GM21381 (cell line): ENCODE measurements at regions not wholly inside any gene's neighbourhood (a gene's known extent, or its start where the extent isn't known, plus 50 kb on each side); places are given as distances from the start of the nearest gene placed in this dataset.
"Not testable (repeated sequence)": the region's sequence is repeated elsewhere in the genome, so short reads cannot be mapped to it uniquely, and the experiment has no call there.

ENCODE experiments used
- ATAC-seq: cut with Tn5 transposase; IDR thresholded peaks from one replicate; pipeline ENCODE4 v1.9.1; 2021; ENCODE audit warnings: mild to moderate bottlenecking, moderate library complexity; ENCODE audit not compliant: unreplicated experiment

- not testable (repeated sequence) for ATAC-seq
Observed at GRCh38 chr2:40676134-40676790, 224.4 kb upstream of the SLC8A1 start.

DNA sequence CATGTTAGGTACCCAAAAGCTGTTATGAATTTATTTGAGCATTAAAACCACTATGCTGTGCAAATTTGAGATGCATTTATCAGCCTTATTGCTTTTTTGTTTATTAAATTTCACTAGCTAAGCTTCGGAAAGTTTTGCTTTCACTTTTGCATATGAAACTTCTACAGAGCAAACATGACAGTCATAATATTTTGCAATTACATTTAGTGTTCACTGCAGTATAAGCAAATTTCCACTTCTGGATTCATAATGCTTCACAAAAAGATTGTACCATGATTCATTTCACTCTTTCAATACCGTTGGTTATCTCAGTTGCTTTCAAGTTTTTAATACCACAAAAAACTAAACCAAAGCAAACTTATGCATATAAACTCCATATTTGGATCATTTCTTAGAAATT lies 228.7 kb upstream of the SLC8A1 start:
- no peak for ATAC-seq

DNA sequence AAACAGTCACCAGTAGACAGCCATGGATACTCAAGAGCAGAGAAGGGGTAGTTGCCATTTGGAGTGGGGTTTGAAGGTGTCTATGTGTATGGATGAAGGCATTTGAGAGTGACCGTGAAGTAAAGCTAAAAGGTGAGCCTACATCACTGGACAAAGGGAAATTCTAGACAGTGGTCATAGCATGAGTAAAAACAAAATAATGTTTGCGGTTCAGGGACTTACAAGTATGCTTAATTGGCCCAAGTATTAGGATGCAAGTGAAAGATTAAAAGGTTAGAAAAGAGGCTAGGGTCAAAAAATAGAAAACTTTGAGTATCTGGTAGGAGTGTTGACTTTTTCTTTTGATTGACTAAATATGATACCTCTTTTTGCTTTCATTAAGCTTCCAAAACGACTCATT lies 238.1 kb upstream of the SLC8A1 start:
- no peak for ATAC-seq

DNA sequence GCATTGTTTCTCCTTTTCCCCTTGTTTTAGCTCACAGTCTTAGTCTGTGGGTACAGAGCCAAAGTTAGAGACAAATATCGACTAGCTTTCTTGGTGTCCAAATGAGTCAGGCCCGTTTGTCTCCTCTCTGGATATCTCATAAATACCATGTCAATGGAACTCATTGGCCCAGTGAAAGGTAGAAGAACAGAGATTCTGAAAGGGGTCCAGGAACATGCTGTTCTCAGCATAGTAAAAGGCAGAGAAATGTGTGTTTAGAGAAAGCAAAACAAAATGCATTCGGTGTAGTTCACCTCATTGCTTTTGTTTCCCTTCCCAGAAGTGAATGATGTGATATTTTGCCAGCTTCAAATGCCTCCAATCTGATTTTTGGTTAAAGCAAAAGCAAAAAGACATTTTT lies 238.6 kb upstream of the SLC8A1 start:
- no peak for ATAC-seq

GRCh38 chr2:40700231-40700954 lies 248.5 kb upstream of the SLC8A1 start:
- ATAC-seq: no peak

- not testable (repeated sequence) for ATAC-seq
Observed at GRCh38 chr2:40712197-40712894, 260.5 kb upstream of the SLC8A1 start.

GRCh38 chr2:40716879-40717278 lies 265.0 kb upstream of the SLC8A1 start:
- ATAC-seq: no peak

- no peak for ATAC-seq
Observed at GRCh38 chr2:40719414-40719813, 267.5 kb upstream of the SLC8A1 start.

- ATAC-seq: no peak
Observed at GRCh38 chr2:40721595-40721994, 269.7 kb upstream of the SLC8A1 start.

GRCh38 chr2:40723194-40723593 lies 271.3 kb upstream of the SLC8A1 start:
- no peak for ATAC-seq

GRCh38 chr2:40725040-40725439 lies 273.1 kb upstream of the SLC8A1 start:
- no peak for ATAC-seq

- no peak for ATAC-seq
Observed at GRCh38 chr2:40725950-40726349, 274.1 kb upstream of the SLC8A1 start.

- no peak for ATAC-seq
Observed at GRCh38 chr2:40734797-40735196, 282.9 kb upstream of the SLC8A1 start.

DNA sequence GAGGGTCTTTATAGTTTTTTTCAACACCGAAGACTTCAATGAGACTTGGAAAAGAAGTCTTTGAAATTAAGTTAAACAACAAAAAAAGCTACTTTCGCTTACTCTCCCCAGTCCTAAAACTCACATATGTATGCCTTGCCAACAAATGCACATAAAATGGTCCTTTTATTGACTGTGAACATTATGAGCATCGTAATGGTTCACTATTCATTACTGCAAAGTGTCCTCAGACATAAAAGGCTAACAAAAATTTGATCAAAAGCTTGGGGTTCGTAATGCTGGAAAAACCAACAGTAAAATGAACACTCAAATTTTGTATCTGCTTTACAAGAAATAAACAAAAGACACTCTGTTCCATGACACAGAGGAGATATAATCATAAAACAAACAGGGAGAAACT lies 285.3 kb upstream of the SLC8A1 start:
- no peak for ATAC-seq

DNA sequence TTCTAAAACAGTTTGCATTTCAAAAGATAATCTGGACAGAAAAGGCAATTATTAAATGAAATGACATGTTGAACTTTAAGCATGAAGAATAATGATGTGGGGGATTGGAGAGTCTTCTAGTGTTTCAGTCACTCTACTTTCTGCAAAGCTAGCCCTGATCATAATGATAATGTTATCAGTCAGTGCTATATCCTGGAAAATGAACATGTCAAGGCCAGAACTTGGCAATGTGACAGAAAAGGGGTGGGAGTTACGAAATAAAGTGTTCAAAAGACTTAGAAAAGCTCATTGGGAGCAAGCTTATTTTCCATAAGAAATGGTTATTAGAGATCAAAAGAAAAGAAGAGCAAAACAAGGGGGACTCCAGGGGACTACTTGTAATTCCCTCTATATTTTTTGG lies 288.5 kb upstream of the SLC8A1 start:
- ATAC-seq: no peak

DNA sequence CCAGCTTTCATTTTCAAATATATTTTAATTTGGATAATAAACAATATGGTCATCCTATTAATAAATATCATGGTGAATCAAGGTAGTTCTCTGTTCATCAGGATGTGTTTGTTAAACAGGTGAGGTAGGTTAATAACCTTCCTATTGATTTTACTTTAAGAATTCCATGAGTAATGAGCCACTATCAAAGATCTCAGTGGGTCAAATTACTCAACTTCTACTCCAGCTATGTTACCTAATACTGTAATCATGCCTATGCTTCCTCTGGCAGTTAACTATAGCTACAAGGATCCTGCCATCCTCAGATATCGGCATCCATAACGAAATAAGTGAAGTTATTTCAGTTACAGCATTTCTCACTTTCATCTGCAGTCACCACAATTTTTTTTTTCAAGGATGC lies 289.6 kb upstream of the SLC8A1 start:
- ATAC-seq: no peak

- no peak for ATAC-seq
Observed at GRCh38 chr2:40746191-40746590, 294.3 kb upstream of the SLC8A1 start.

DNA sequence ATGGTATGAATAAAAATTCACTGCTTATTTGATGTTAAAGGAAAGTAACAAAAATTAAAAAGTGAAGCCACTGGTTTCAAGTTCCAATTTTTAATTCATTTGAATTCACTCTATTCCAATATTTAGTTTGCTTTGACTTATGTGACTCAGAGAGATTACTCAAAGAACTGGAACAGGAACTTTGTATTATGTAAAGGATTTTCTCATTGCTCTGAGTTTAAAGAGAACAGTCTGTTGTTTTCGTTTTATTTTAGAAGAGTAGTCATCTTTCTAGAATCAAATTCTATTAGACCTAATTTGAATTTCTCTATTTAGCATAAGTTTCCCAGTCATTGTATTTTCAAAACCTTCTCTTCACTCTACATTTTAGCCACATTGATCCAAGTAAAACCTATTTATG lies 300.1 kb upstream of the SLC8A1 start:
- no peak for ATAC-seq

- ATAC-seq: no peak
Observed at GRCh38 chr2:40752796-40753195, 300.9 kb upstream of the SLC8A1 start.

GRCh38 chr2:40754912-40755311 lies 303.0 kb upstream of the SLC8A1 start:
- ATAC-seq: no peak

DNA sequence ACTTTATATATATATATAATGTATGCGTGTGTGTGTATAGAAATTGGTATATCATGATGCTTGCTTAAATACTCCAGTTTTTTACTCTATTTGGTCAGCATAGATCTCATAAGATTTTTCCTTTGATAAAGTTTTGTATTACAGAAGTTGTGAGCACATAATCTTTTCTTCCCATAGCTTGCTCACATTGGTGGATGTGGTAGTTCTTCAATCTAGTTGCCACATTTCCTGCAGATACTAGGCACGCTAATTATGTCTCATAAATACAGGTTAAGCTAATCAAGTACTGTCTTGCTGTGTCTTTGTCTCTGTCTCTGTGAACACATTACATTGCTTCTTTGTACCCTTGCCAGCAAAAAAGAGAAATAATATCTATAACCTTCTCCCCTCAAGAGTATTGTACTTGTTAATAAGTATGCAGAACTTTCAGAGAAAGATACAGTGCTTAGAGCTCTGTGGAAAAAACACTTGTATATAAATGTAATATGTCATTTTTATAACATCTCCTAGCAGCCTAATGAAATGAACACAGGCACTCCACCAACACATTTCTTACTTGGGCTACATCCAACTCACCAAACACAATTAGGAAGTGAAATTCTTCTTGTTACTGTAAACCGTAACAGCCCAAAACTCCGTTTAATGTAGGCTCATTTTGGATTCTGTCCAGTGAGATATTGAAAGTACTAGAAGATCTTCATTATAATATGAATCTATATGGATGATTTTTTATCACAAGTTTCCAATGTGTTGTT lies 306.7 kb upstream of the SLC8A1 start:
- no peak for ATAC-seq
